Muscle of leg (tissue), 3 donors: ENCODE measurements at regions not wholly inside any gene's neighbourhood (a gene's known extent, or its start where the extent isn't known, plus 50 kb on each side); places are given as distances from the start of the nearest gene placed in this dataset.

Source experiments
- DNase-seq: peaks from one replicate; pipeline ENCODE4 v3.0.0; 2013
- H3K27ac ChIP-seq: one replicate; pipeline ENCODE4 v1.5.1; 2013; ENCODE audit warnings: mild to moderate bottlenecking, low read length, control low read depth
- H3K27me3 ChIP-seq: one replicate; pipeline ENCODE4 v1.6.1; 2013; ENCODE audit warnings: low read length; ENCODE audit not compliant: control insufficient read depth, insufficient read depth
- H3K36me3 ChIP-seq: one replicate; pipeline ENCODE4 v1.6.1; 2013; ENCODE audit warnings: low read length; ENCODE audit not compliant: control insufficient read depth, insufficient read depth
- H3K4me1 ChIP-seq: one replicate; pipeline ENCODE4 v1.6.1; 2013; ENCODE audit warnings: low read length; ENCODE audit not compliant: control insufficient read depth, insufficient read depth
- H3K4me3 ChIP-seq: one replicate; pipeline ENCODE4 v1.5.1; 2013; ENCODE audit warnings: low read length, control low read depth
- H3K9me3 ChIP-seq: replicated peaks from 2 replicates; pipeline ENCODE4 v1.6.1; 2013; ENCODE audit warnings: low read depth, low read length; ENCODE audit not compliant: control insufficient read depth
- WGBS: methylation state at CpG from one replicate; pipeline ENCODE4 v1.1.5; 2013; ENCODE audit warnings: missing lambda C conversion rate; ENCODE audit not compliant: insufficient coverage; 5-methylcytosine and 5-hydroxymethylcytosine counted together

DNA sequence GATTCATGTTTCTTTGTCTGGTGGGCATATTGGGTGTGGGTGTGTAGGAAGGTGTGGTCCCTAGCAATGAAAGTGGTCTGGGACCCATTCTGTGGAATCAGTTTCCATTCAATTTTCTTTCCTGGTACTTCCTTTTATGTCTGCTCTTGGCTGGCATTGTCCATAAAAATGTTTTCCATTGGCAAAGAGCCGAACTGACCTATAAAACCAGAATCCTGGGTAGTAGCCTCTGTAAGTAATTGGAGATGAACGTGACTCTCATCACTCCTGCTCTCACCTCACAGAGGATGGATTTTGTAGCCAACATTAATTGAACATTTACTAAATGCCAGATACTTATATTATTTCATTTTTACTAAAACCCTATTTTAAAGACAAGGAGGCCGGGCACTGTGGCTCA is 66.5 kb upstream of the IRX3 start:
- Histone ChIP-seq H3K4me1 (no peaks in the 10 kb centered on the region), H3K9me3 (peaks cover 10% of the 10 kb centered on the region), H3K27ac (no peak overlapping the region), H3K36me3 (no peaks in the 10 kb centered on the region), H3K27me3 (no peaks in the 10 kb centered on the region), H3K4me3 (no peak overlapping the region)
- WGBS, result 89% methylated on average over 1 of the region's 3 CpGs
- no peak for DNase-seq

- 80% methylated on average over 1 of the region's 5 CpGs for WGBS
- Histone ChIP-seq H3K36me3 (no peaks in the 10 kb centered on the region), H3K9me3 (peaks cover 10% of the 10 kb centered on the region), H3K27me3 (no peaks in the 10 kb centered on the region), H3K27ac (no peak overlapping the region), H3K4me3 (no peak overlapping the region), H3K4me1 (no peaks in the 10 kb centered on the region)
- no peak for DNase-seq
These were observed 64.6 kb upstream of the IRX3 start for GRCh38 chr16:54351171-54351570.

DNA sequence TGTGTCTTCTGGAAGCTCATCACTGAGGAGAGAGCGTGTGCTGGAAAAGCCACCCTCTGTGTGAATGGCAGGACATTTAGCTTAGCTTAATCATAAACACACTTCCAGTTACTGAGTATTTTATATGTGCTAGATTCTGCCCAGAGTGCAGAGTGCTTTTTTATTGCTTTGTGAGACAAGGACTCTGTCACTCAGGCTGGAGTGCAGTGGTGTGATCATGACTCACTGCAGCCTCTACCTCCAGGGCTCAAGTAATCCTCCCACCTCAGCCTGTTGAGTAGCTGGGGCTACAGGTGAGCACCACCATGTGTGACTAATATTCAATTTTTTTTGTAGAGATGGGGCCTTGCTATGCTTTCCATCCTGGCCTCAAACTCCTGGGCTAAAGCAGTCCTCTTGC is 61.4 kb upstream of the IRX3 start:
- no CpG with 5 or more reads among the region's 1 CpG for WGBS
- H3K27ac ChIP-seq, result no peak overlapping the region

GRCh38 chr16:54346041-54346440 is 59.5 kb upstream of the IRX3 start:
- peaks cover 3% of the 10 kb centered on the region for H3K27me3 ChIP-seq
- peaks cover 5% of the 10 kb centered on the region for H3K9me3 ChIP-seq
- no CpG with 5 or more reads among the region's 3 CpGs for WGBS
- H3K4me1 ChIP-seq, result peaks cover 8% of the 10 kb centered on the region
- H3K4me3 ChIP-seq, result no peak overlapping the region
- H3K36me3 ChIP-seq, result no peaks in the 10 kb centered on the region
- no peak for DNase-seq
- H3K27ac ChIP-seq, result no peak overlapping the region

More for the DNA sequence above, 61.4 kb upstream of the IRX3 start:
- no peak overlapping the region for H3K4me3 ChIP-seq
- peaks cover 5% of the 10 kb centered on the region for H3K9me3 ChIP-seq
- no peak for DNase-seq
- H3K36me3 ChIP-seq, result no peaks in the 10 kb centered on the region
- peaks cover 3% of the 10 kb centered on the region for H3K27me3 ChIP-seq
- H3K4me1 ChIP-seq, result no peaks in the 10 kb centered on the region

GRCh38 chr16:54344646-54345630 is 58.4 kb upstream of the IRX3 start:
- Histone ChIP-seq H3K36me3 (no peaks in the 10 kb centered on the region), H3K27me3 (peaks cover 3% of the 10 kb centered on the region), H3K9me3 (peaks cover 5% of the 10 kb centered on the region), H3K4me1 (peaks cover 8% of the 10 kb centered on the region), H3K27ac (no peak overlapping the region), H3K4me3 (no peak overlapping the region)
- no peak for DNase-seq
- WGBS, result 62% methylated on average over 15 of the region's 22 CpGs

DNA sequence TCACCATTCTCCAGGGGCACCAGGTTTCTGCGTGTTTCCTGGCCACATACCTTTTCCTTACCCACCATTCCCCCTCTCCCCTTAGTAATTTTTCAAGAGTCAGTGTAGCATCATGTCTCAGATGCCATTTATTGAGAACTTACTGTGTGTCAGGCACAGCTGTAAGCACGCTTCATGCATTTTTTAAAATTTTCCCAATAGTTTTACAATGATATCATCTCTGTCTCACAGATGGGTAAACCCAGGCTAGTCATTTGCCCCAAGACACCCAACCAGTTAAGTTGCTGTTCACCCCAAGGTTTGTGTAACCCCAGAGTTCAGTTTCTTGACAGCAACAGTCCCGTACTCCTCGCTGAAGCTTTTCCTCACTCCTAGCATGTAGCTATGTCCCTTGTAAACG is 56.4 kb upstream of the IRX3 start:
- no peak for DNase-seq
- H3K4me1 ChIP-seq, result peaks cover 8% of the 10 kb centered on the region
- peaks cover 3% of the 10 kb centered on the region for H3K27me3 ChIP-seq
- no peaks in the 10 kb centered on the region for H3K9me3 ChIP-seq
- H3K4me3 ChIP-seq, result no peak overlapping the region
- H3K27ac ChIP-seq, result no peak overlapping the region
- H3K36me3 ChIP-seq, result no peaks in the 10 kb centered on the region
- WGBS, result 71% methylated on average over 5 of the region's 5 CpGs

DNA sequence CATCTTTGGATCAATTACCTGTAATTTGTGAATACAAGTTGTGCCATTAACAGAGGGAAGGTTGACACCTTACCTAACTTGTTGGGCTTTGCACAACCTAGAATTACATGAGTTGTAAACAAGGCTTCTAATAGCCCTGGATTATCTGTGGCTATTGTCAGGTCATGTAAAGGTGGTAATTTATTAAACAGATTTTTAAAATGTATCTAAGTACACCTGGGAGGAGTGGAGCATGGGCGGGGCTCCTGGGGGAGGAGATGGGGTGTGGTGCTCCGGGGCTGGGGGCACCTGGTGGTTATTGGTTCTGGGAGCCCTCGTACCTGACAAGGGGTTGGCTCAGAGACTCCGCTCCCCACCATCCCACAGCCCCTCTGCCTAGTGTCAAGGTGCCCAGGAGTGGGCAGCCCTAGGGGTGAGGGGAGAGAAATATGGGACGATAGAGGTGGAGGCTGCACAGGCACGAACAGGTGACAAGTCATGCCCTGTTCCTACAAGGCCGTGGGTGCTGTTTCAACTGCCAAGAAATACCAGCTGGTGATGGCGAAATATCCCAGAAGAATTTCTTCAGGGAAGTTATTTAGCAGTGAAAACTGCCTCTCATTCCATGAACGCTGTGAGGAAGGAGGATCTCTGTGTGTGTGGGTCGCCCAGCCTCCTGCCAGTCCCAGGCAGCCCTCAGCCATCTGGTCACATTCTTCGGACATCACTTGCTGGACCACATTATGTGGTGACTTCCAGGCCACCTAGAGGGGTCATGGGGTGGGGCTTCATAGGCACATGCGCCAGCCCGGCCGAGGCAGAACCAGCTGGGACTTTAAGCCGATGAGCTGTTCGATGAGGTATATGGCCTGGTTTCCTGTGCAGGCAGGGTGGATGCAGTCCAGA is 55.5 kb upstream of the IRX3 start:
- DNase-seq, result no peak
- 44% methylated on average over 11 of the region's 16 CpGs for WGBS
- Histone ChIP-seq H3K9me3 (no peaks in the 10 kb centered on the region), H3K27ac (no peak overlapping the region), H3K27me3 (peaks cover 6% of the 10 kb centered on the region), H3K4me3 (no peak overlapping the region), H3K4me1 (peaks cover 8% of the 10 kb centered on the region), H3K36me3 (no peaks in the 10 kb centered on the region)

GRCh38 chr16:54340531-54340930 is 53.9 kb upstream of the IRX3 start:
- H3K4me1 ChIP-seq, result peaks cover 8% of the 10 kb centered on the region
- no peak for DNase-seq
- H3K27me3 ChIP-seq, result peaks cover 6% of the 10 kb centered on the region
- H3K36me3 ChIP-seq, result no peaks in the 10 kb centered on the region
- H3K27ac ChIP-seq, result no peak overlapping the region
- no peaks in the 10 kb centered on the region for H3K9me3 ChIP-seq
- 57% methylated on average over 4 of the region's 5 CpGs for WGBS
- H3K4me3 ChIP-seq, result no peak overlapping the region

DNA sequence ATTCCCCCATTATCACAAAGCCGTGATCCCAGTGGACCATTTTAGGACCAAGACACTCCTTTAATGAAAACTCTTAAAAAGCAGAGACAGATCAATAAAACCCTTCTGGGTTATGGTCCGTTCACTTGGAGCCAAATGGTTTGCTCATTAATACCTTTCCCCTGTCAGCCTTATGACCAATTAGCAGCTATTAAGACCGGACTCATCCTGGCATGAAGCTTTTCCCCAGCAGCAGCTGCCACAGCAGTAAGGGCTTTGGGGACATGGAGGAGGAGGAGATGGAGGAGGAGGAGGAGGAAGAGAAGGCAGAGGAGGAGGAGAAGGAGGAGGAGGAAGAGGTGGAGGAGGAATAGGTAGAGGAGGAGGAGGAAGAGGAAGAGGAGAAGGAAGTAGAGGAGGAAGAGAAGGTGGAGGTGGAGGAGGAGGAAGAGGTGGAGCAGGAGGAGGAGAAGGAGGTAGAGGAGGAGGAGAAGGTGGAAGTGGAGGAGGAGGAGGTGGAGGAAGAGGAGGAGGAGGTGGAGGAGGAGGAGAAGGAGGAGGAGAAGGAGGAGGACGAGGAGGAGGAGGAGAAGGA is 50.1 kb upstream of the IRX3 start:
- H3K36me3 ChIP-seq, result no peaks in the 10 kb centered on the region
- H3K4me1 ChIP-seq, result no peaks in the 10 kb centered on the region
- H3K9me3 ChIP-seq, result no peaks in the 10 kb centered on the region
- no peak overlapping the region for H3K4me3 ChIP-seq
- no peak for DNase-seq
- H3K27me3 ChIP-seq, result peaks cover 3% of the 10 kb centered on the region
- WGBS, result 33% methylated on average over 1 of the region's 4 CpGs
- H3K27ac ChIP-seq, result no peak overlapping the region
